ENCODE measurements at regions not wholly inside any gene's neighbourhood (a gene's known extent, or its start where the extent isn't known, plus 50 kb on each side); places are given as distances from the start of the nearest gene placed in this dataset.

DNA sequence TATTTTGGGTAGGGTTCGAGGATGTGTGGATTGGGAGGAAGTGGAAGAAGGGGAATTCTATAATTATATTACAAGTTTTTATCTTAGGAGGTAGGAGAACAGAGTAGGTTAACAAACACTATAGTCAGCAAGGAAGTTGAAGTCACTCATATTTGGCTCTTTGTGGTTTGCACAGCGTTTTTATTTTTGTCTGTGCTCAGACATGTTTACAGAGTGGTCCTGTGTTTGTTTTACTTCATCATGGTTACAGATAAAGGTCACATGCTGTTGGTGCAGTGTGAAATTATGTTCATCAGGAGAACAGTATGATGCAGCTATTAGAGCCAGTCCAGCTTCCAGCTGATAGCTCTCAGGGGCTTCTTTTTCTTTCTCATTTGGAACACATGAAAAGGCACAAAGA, 299.9 kb upstream of the SFRP2 start:
- Histone ChIP-seq H4K8ac (ENCODE audit: extremely low read depth, insufficient read depth, low read length) (no peak overlapping the region), H3K79me2 (ENCODE audit: control insufficient read depth in 1 of 2, insufficient read depth in 2 of 2, low read length in 2 of 2) (no peaks in the 10 kb centered on the region), H2AK5ac (ENCODE audit: low read depth, low read length) (no peak overlapping the region), H3K9ac (replicated peaks in 1 of 4; ENCODE audit: extremely low read depth in 1 of 4, low read depth in 3 of 4, low read length in 3 of 4) (no peak overlapping the region), H3K4ac (replicated peaks; ENCODE audit: insufficient read length, low read depth, low read length) (no peak overlapping the region), H3K4me3 (ENCODE audit: extremely low read depth in 1 of 4, insufficient read depth in 2 of 4, low read depth in 3 of 4, low read length in 4 of 4) (no peak overlapping the region), H3K9me3 (ENCODE audit: insufficient read depth in 2 of 2, low read depth in 1 of 2, low read length in 1 of 2) (no peaks in the 10 kb centered on the region), H3K27ac (ENCODE audit: low read depth, low read length) (no peak overlapping the region), H2BK120ac (replicated peaks; ENCODE audit: low read depth, low read length) (no peak overlapping the region), H3K23me2 (ENCODE audit: low read depth, low read length) (no peaks in the 10 kb centered on the region; the same call in 1 of the 2 replicates), H3K23ac (ENCODE audit: insufficient read length) (no peak overlapping the region), H4K20me1 (replicated peaks in 1 of 2; ENCODE audit: control insufficient read depth in 1 of 2, insufficient read depth in 2 of 2, low read length in 2 of 2) (no peaks in the 10 kb centered on the region), H2AFZ (ENCODE audit: low read length) (no peak overlapping the region), H3K27me3 (replicated peaks in 1 of 4; ENCODE audit: control insufficient read depth in 3 of 4, extremely low read depth in 1 of 4, insufficient read depth in 3 of 4, low read length in 3 of 4) (no peaks in the 10 kb centered on the region), H2BK20ac (ENCODE audit: low read length) (no peak overlapping the region), H2BK5ac (ENCODE audit: low read depth, low read length) (no peak overlapping the region), H3K56ac (replicated peaks; ENCODE audit: insufficient read length, low read depth, low read length) (no peak overlapping the region), H3K4me2 (ENCODE audit: insufficient read depth in 1 of 2, low read depth in 2 of 2, low read length in 2 of 2) (no peak overlapping the region), H4K5ac (ENCODE audit: insufficient read length, low read depth, low read length) (no peak overlapping the region), H3K36me3 (ENCODE audit: control insufficient read depth in 2 of 4, insufficient read depth in 4 of 4, low read length in 3 of 4) (no peaks in the 10 kb centered on the region), H2BK15ac (ENCODE audit: low read length) (no peak overlapping the region), H3K14ac (ENCODE audit: insufficient read length) (no peak overlapping the region), H3K4me1 (replicated peaks in 1 of 4; ENCODE audit: control insufficient read depth in 3 of 4, insufficient read depth in 4 of 4, low read length in 3 of 4) (no peaks in the 10 kb centered on the region), H3K18ac (ENCODE audit: extremely low read depth, low read length) (no peak overlapping the region), H3K79me1 (ENCODE audit: low read depth, low read length) (no peaks in the 10 kb centered on the region), H2BK12ac (ENCODE audit: low read depth, low read length) (no peak overlapping the region), H4K91ac (replicated peaks; ENCODE audit: insufficient read length, low read length) (no peak overlapping the region)
- no peak for TF ChIP-seq ZNF274 (IDR thresholded peaks at IDR 0.05; ENCODE audit: borderline replicate concordance, extremely low read depth, low read length)
- no peak for TF ChIP-seq BRCA1 (IDR thresholded peaks at IDR 0.05; ENCODE audit: low read depth, low read length)
- TF ChIP-seq, protein P1, sequence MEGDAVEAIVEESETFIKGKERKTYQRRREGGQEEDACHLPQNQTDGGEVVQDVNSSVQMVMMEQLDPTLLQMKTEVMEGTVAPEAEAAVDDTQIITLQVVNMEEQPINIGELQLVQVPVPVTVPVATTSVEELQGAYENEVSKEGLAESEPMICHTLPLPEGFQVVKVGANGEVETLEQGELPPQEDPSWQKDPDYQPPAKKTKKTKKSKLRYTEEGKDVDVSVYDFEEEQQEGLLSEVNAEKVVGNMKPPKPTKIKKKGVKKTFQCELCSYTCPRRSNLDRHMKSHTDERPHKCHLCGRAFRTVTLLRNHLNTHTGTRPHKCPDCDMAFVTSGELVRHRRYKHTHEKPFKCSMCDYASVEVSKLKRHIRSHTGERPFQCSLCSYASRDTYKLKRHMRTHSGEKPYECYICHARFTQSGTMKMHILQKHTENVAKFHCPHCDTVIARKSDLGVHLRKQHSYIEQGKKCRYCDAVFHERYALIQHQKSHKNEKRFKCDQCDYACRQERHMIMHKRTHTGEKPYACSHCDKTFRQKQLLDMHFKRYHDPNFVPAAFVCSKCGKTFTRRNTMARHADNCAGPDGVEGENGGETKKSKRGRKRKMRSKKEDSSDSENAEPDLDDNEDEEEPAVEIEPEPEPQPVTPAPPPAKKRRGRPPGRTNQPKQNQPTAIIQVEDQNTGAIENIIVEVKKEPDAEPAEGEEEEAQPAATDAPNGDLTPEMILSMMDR (IDR thresholded peaks at IDR 0.05; ENCODE audit: control extremely low read depth in 1 of 3, insufficient read depth in 1 of 3, low read depth in 1 of 3, low read length in 3 of 3): no peak
- no peak for TF ChIP-seq RFX5 (IDR thresholded peaks at IDR 0.05; ENCODE audit: borderline replicate concordance, low read depth, low read length)
- TF ChIP-seq CREB1 (IDR thresholded peaks at IDR 0.05): no peak
- TF ChIP-seq, protein P2, sequence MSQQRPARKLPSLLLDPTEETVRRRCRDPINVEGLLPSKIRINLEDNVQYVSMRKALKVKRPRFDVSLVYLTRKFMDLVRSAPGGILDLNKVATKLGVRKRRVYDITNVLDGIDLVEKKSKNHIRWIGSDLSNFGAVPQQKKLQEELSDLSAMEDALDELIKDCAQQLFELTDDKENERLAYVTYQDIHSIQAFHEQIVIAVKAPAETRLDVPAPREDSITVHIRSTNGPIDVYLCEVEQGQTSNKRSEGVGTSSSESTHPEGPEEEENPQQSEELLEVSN (IDR thresholded peaks at IDR 0.05): no peak
- no peak for TF ChIP-seq NANOG (IDR thresholded peaks at IDR 0.05; ENCODE audit: insufficient read depth, low read depth, low read length, poor library complexity, severe bottlenecking)
- TF ChIP-seq CBX8 (IDR thresholded peaks at IDR 0.05; ENCODE audit: borderline replicate concordance, low read depth, low read length): no peak
- no peak for TF ChIP-seq JUN (IDR thresholded peaks at IDR 0.05; ENCODE audit: low read depth, low read length)
- no peak for TF ChIP-seq SIN3A (conservative IDR thresholded peaks at IDR 0.05 in 1 of 2, IDR thresholded peaks at IDR 0.05 in 1 of 2; ENCODE audit: low read depth in 1 of 2, low read length in 2 of 2)
- TF ChIP-seq TBP (IDR thresholded peaks at IDR 0.05; ENCODE audit: low read depth, low read length): no peak
- ChIA-PET POLR2A (ENCODE audit: partially characterized antibody) (no interaction called here), CTCF (ENCODE audit: partially characterized antibody) (interaction anchor here (0.5 to 1.1 kb wide), 2 partner anchors 18 to 887 kb away, joined by 3 read pairs; no protein-coding TSS in a partner anchor)
- no peak for DNase-seq (ENCODE audit: low read depth in 1 of 2, low spot score in 2 of 2)
- no peak for FAIRE-seq
- 88 to 100% methylated on average over 1 to 2 of the region's 2 CpGs for WGBS, 2 experiments (ENCODE audit: extremely low coverage in 1 of 2, insufficient coverage in 1 of 2, insufficient read length in 1 of 2, insufficient replicate concordance in 2 of 2, low coverage in 1 of 2, low lambda C conversion rate in 2 of 2, missing lambda C conversion rate in 1 of 2)

All from H1 (cell line).